Activated CD8-positive, alpha-beta T cell treated with anti-CD3 and anti-CD28 coated beads for 36 hours (primary cell): ENCODE measurements at regions not wholly inside any gene's neighbourhood (a gene's known extent, or its start where the extent isn't known, plus 50 kb on each side); places are given as distances from the start of the nearest gene placed in this dataset.

Experiments used
- ATAC-seq: fragments of 200-7000 bp; cut with Tn5 transposase; one replicate; pipeline ENCODE4 v1.10.0; 2021; ENCODE audit warnings: mild to moderate bottlenecking, moderate library complexity
- CTCF ChIA-PET: fragments of 350-600 bp; sonication (Branson Sonifier 250); formaldehyde crosslinking; loops from one replicate; lab custom pipeline; 2021; ENCODE audit warnings: antibody characterized with exemption; lab: Charles Lee
- POLR2A ChIA-PET: fragments of 350-600 bp; sonication (Branson Sonifier 250); formaldehyde crosslinking; loops from one replicate; lab custom pipeline; 2021; ENCODE audit warnings: antibody characterized with exemption; lab: Charles Lee
- DNase-seq: peaks from one replicate; pipeline ENCODE4 v3.0.0-alpha.2; 2020
- H3K27ac Mint-ChIP-seq: one replicate; pipeline ENCODE4 v1.8.0; 2021; ENCODE audit warnings: mild to moderate bottlenecking, mixed read lengths
- H3K27me3 Mint-ChIP-seq: one replicate; pipeline ENCODE4 v1.8.0; 2021; ENCODE audit warnings: mixed read lengths
- H3K36me3 Mint-ChIP-seq: one replicate; pipeline ENCODE4 v1.8.0; 2021; ENCODE audit warnings: low read depth, mixed read lengths
- H3K4me1 Mint-ChIP-seq: one replicate; pipeline ENCODE4 v1.8.0; 2021; ENCODE audit warnings: low read depth, mixed read lengths
- H3K4me3 Mint-ChIP-seq: one replicate; pipeline ENCODE4 v1.8.0; 2021; ENCODE audit warnings: mild to moderate bottlenecking, moderate library complexity, mixed read lengths
- H3K9me3 Mint-ChIP-seq: one replicate; pipeline ENCODE4 v1.8.0; 2021; ENCODE audit warnings: mixed read lengths
- intact Hi-C: fragments of 100-400 bp; cut with micrococcal nuclease; formaldehyde crosslinking; loops from one replicate; pipeline ENCODE4 v1.10.0; 2022
- TF ChIP-seq, protein P1 (sequence below): fragments of 200-600 bp; IDR thresholded peaks from one replicate; pipeline ENCODE4 v1.8.0; 2022; ENCODE audit warnings: antibody characterized with exemption, mild to moderate bottlenecking

DNA sequence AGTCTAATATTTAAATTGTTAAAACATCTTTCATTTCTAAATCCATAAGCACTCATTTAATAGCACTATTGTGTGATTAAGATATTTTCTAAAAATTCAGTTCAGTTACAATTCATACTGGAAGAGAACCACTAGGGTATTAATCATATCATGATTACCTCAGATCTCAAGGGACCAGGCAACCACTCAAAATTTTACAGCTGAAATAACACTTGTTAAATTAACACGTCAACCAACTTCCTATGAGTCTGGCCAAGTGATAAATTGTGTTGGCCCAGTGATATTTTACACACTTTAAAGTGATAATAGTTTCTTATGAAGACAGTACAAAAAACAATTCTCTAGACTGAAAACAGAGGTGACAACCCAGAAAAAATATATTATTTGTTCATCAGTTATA lies 869.0 kb upstream of the ADGRB3 start:
- POLR2A ChIA-PET = no interaction called here
- intact Hi-C loops = no loop called here

DNA sequence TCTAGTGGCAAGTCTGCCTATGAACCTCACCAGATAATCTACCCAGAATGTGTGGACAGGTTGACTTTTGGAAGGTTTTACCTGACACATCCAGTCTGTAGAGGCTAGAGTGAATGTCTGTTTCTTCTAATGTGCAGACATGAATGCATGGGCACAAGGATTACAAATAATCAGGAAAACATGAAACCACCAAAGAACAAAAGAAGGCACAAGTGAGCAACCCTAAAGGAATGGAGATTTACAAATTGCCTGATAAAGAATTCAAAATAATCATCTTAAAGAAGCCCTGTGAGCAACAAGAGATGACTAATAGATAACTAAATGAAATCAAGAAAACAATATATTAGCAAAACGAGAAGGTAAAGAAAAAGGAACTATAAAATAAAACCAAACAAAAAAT lies 876.1 kb upstream of the ADGRB3 start:
- Mint-ChIP-seq H3K4me3 (no peak overlapping the region), H3K4me1 (no peaks in the 10 kb centered on the region), H3K36me3 (no peaks in the 10 kb centered on the region), H3K27me3 (no peaks in the 10 kb centered on the region), H3K27ac (no peak overlapping the region), H3K9me3 (peaks cover 5% of the 10 kb centered on the region)
- POLR2A ChIA-PET = no interaction called here
- CTCF ChIA-PET = no interaction called here
- ATAC-seq (no peak), DNase-seq (no peak)
- TF ChIP-seq, protein P1, sequence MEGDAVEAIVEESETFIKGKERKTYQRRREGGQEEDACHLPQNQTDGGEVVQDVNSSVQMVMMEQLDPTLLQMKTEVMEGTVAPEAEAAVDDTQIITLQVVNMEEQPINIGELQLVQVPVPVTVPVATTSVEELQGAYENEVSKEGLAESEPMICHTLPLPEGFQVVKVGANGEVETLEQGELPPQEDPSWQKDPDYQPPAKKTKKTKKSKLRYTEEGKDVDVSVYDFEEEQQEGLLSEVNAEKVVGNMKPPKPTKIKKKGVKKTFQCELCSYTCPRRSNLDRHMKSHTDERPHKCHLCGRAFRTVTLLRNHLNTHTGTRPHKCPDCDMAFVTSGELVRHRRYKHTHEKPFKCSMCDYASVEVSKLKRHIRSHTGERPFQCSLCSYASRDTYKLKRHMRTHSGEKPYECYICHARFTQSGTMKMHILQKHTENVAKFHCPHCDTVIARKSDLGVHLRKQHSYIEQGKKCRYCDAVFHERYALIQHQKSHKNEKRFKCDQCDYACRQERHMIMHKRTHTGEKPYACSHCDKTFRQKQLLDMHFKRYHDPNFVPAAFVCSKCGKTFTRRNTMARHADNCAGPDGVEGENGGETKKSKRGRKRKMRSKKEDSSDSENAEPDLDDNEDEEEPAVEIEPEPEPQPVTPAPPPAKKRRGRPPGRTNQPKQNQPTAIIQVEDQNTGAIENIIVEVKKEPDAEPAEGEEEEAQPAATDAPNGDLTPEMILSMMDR = no peak
- intact Hi-C loops = no loop called here

More for the DNA sequence above, 869.0 kb upstream of the ADGRB3 start:
- TF ChIP-seq, protein P1 = no peak
- H3K27me3 Mint-ChIP-seq = no peaks in the 10 kb centered on the region
- no peak overlapping the region for H3K4me3 Mint-ChIP-seq
- H3K27ac Mint-ChIP-seq = no peak overlapping the region
- no peaks in the 10 kb centered on the region for H3K36me3 Mint-ChIP-seq
- CTCF ChIA-PET = no interaction called here
- H3K4me1 Mint-ChIP-seq = no peaks in the 10 kb centered on the region
- peaks cover 8% of the 10 kb centered on the region for H3K9me3 Mint-ChIP-seq
- ATAC-seq (no peak), DNase-seq (no peak)

DNA sequence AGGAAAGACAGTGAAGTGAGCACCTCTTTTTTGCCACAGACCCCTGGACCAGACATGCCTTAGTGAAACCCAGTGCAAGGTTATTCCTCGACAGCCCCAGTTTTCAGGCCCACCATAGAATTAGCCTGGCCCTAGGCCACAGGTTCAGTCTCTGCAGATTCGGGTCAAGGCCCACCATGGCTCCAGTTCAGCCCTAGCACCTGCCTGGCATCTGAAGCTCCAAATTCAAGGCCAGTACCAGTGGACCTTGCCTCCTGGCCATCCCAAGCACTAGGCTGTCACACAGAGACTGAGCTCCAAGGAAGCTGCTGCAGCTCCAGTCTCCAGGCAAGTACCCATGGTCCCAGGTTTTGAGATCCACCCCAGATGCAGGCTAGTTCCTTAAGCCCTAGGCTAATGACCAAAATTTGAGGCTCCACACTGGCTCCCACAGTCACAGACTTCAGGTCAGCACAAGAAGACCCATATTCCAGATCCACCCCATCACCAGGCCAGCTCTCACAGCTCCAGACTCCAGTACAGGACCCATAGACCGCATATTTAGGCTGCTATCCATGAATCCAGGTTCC lies 877.5 kb upstream of the ADGRB3 start:
- POLR2A ChIA-PET = no interaction called here
- peaks cover 5% of the 10 kb centered on the region for H3K9me3 Mint-ChIP-seq

DNA sequence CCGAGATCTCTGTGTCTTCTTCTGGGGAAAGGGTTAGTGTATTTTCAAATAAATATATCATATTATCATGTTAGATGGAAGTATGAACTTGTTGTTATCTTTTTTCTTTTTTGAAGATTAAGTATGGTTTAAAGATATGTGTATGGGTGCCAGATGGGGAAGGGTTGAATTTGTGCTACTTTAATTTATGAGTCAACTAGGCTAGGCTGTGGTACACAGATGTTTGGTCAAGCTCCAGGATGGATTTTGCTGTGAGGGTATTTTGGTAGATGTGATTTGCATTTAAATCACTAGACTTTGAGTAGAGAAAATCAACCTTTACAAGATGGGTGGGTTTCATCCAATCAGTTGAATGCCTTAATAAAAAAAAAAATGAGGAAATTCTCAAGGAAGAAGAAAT lies 886.6 kb upstream of the ADGRB3 start:
- no peak overlapping the region for H3K4me3 Mint-ChIP-seq
- ChIA-PET CTCF (no interaction called here), POLR2A (no interaction called here)
- no peaks in the 10 kb centered on the region for H3K36me3 Mint-ChIP-seq
- no peak for ATAC-seq
- no peak overlapping the region for H3K27ac Mint-ChIP-seq
- TF ChIP-seq, protein P1 = no peak
- no peaks in the 10 kb centered on the region for H3K27me3 Mint-ChIP-seq
- no peaks in the 10 kb centered on the region for H3K4me1 Mint-ChIP-seq
- intact Hi-C loops = no loop called here
- peaks cover 6% of the 10 kb centered on the region for H3K9me3 Mint-ChIP-seq
- no peak for DNase-seq

More for the DNA sequence above, 877.5 kb upstream of the ADGRB3 start:
- Mint-ChIP-seq H3K27ac (no peak overlapping the region), H3K36me3 (no peaks in the 10 kb centered on the region), H3K4me1 (no peaks in the 10 kb centered on the region), H3K27me3 (no peaks in the 10 kb centered on the region), H3K4me3 (no peak overlapping the region)
- DNase-seq (no peak), ATAC-seq (no peak)
- TF ChIP-seq, protein P1 = no peak
- CTCF ChIA-PET = no interaction called here
- intact Hi-C loops = no loop called here

DNA sequence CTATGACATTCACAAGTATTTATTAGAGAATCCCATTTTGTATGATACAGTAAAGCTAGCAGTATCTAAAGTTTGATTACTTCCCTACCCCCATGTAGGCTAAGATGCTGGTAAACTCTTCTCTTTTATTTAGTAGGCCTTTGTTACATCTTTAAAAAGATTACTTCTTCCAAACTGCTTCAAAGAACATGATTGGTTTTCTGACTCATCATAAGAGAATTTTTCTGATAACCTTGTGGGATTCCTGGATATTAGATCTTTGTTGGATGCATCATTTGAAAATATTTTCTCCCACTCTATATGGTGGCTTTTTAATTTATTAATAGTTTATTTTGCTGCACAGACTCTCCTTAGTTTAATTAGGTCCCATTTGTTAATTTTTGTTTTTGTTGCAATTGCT lies 898.3 kb upstream of the ADGRB3 start:
- intact Hi-C loops = no loop called here
- POLR2A ChIA-PET = no interaction called here
- Mint-ChIP-seq H3K9me3 (peaks cover 21% of the 10 kb centered on the region), H3K36me3 (no peaks in the 10 kb centered on the region), H3K4me3 (no peak overlapping the region), H3K27ac (no peak overlapping the region), H3K27me3 (no peaks in the 10 kb centered on the region), H3K4me1 (no peaks in the 10 kb centered on the region)
- no peak for ATAC-seq
- TF ChIP-seq, protein P1 = no peak
- CTCF ChIA-PET = interaction anchor here (0.6 kb wide), 1 partner anchor 286 kb away, joined by 3 read pairs; no protein-coding TSS in a partner anchor
- no peak for DNase-seq
